ENCODE measurements at regions not wholly inside any gene's neighbourhood (a gene's known extent, or its start where the extent isn't known, plus 50 kb on each side); places are given as distances from the start of the nearest gene placed in this dataset.
A peak's percentile ranks its signal among the peaks of the same experiment; 100 is the strongest.
"Not testable (repeated sequence)": the region's sequence is repeated elsewhere in the genome, so short reads cannot be mapped to it uniquely, and the experiment has no call there.

DNA sequence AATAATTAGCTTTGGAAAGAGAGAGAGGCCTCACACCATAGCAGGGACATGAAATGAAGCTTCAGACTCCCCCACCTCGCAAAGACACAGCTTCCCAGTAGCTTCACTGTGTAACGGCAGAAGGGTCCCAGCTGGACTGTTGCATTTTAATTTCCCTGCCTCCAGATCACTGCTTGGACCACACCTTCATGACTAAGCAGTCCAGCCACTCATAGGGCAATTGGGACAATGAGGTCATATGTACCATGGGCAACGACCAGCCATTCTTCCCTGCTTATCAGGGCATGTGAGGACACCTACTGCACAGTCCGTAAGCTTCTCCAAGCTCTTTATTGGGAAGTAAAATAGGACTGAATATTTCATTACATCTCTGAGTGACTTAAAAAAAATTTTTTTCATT, 183.0 kb downstream of the MREG start:
- no peak for DNase-seq

DNA sequence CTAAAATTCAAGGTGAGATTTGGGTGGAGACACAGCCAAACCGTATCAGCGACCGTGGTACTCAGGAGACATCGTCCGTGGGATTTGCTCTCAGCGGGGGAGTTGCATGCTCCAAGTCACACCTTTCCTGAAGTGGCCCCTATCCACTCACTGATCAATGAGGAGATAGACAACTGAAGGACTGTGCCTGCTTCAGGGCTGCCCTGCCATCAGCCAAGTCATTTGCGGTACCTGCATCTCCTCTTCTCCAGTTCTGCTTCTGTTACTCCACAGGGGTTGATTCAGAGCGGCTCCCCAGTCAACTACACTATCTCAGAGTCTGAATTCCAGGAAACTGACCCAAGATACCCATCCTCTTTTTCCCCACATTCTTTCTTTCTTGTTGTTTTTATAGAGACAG, 184.1 kb downstream of the MREG start:
- DNase-seq, result no peak

DNA sequence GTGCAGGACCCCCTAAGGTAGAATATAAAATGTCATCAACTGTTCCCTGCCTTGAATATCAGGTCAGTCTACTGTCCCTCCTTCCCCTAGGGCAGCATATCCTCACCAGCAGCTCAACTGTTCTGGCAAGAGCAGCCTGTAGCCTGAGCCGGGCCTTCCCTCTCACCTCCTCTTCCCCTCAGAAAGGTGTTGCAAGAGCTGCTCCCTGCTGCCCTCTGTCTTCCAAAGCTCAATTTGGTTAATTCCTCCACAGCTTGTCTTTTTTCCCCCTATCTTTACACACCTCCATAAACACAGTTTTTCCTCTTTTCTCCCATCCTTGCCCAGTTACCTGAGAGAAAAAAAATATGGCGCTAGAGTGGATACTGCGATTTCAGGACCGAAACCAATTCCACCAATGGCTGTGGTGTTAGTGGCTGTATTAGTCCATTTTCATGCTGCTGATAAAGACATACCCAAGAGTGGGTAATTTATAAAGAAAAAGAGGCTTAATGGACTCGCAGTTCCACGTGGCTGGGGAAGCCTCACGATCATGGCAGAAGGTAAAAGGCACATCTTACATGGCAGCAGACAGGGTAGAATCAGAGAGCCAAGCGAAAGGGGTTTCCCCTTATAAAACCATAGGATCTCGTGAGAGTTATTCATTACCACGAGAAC, 184.7 kb downstream of the MREG start:
- DNase-seq, result peak in 4 of 6 experiments; percentile 7 to 56 (median 30)

DNA sequence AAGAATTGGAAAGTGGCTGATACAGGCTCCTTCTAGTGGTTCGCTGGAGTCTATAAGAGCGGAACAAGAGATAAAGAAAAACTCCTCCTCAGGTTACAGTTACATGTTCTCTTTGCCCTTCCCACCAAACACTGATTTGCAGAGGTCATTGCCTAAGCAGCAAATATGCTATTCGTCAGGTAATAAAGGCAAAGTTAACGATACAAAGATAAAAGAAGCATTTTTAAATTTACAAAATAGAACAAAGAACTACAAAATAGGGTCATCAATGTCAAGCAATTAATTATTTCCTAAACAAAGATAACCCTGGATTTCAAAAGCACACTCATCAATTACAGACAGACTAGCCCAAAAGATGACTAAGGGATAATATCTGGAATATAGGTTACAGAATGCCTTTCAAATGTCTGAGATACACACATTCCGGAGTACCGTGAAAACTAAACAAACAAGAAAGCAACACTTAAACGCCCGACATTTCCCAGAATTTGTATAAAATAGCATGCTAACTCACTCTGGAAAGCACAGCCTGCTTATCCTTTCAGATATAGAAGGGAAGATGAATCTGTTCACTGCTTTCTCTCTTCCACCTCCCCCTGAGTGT, 186.4 kb downstream of the MREG start:
- DNase-seq, result no peak

DNA sequence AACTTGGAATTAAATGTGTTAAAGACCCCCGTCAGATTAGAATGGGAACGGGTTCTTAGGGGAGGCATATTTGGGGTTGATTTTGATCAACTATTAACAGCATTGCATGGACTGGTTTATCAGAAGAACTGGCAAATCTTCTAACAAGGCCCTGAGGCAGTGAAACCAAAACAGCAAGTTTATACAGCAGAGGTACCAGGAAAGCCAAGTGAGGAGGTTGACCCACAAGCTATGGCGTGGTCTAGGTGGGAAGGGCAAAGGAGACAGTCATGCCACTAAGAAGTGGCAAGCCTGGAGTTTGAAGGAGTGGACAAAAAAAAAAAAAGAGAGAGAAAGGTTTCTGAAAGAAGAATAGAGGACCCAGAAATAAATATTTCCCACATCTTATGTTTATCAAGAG, 187.0 kb downstream of the MREG start:
- no peak for DNase-seq

DNA sequence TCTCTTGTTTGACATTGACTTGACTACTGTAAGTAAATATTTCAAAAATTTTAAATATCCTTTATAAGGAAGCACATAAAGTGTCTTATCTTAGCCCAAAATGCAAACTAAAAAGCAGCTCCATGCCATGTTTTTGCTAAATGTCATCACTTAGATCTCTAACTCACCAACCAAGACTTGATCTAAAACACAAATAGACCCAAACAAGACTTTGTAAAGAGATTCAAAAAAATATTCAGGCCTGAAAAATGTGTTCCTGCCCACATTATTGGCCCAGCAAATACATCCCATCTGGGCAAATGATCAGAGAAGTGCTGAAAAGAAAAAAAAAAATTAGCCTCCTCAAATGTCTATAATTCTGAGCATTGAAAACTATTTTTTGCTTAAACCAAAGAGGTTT, 187.6 kb downstream of the MREG start:
- DNase-seq, result no peak

DNA sequence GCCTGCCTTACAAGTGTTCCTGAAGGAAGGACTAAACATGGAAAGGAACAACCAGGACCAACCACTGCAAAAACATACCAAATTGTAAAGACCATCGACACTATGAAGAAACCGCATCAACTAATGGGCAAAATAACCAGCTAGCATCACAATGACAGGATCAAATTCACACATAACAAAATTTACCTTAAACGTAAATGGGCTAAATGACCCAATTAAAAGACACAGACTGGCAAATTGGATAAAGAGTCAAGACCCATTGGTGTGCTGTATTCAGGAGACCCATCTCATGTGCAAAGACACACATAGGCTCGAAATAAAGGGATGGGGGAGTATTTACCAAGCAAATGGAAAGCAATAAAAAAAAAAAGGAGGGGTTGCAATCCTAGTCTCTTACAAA, 192.1 kb downstream of the MREG start:
- DNase-seq, result not testable (repeated sequence)

DNA sequence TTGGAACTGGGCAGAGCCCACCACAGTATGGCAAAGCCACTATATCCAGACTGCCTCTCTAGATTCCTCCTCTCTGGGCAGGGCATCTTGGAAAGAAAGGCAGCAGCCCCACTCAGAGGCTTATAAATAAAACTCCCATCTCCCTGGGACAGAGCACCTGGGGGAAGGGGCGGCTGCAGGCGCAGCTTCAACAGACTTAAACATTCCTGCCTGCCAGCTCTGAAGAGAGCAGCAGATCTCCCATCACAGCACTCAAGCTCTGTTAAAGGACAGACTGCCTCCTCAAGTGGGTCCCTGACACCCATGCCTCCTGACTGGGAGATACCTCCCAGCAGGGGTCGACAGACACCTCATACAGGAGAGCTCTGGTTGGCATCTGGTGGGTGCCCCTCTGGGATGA, 193.6 kb downstream of the MREG start:
- DNase-seq, result not testable (repeated sequence)

DNA sequence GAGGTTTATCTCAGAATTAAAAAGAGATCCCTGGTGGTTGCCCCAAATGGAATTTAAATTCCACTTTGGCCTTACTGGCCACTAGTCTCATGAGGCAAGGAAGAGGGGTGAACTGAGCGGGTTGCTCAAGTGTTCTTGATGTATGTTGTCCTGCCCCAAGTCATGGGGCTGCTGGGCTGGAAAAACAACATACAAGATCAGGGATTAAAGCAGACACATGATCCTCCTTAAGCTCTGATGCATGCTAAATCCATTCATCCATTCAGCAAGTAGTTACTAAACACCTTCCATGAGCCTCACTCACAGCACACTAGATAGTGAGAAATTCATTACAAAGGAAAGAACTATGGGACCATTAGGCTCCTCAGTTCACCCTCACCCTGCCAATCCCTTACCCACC, 196.3 kb downstream of the MREG start:
- no peak for DNase-seq

DNA sequence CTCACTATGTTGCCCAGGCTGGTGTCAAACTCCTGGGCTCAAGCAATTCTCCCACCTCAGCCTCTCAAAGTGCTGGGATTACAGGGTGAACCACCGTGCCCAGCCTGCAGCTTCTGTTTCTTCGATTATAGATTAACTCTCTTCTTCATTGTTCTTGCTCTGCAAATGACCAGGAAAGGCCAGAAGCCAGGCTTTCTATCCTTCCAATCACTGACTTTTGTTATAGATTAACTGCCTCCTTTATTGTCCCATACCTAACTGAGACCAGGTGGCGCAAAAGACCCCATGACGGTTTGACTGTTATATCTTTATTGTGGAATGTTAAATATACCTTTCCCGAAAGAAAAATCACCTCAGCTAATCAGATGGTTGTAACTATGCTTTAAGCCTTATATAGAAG, 196.9 kb downstream of the MREG start:
- no peak for DNase-seq

DNA sequence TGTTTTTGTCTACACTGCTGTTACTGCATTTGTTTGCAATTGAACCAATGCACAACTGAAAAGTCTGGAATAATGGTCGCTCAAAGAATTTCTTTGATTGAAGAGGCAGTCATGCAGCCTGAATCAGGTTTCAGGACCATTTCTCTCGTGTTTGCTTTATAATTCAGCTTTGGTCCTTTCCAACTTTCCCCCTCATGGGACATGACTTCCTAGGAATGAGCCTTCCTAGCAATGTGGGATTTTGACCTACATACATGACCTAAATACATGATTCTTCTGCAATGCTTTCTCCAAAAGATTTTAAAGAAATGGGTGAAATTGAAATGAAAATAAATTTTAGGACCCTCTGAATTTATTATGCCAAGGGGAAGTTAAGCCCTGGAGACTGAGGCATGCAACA, 197.4 kb downstream of the MREG start:
- DNase-seq, result no peak

DNA sequence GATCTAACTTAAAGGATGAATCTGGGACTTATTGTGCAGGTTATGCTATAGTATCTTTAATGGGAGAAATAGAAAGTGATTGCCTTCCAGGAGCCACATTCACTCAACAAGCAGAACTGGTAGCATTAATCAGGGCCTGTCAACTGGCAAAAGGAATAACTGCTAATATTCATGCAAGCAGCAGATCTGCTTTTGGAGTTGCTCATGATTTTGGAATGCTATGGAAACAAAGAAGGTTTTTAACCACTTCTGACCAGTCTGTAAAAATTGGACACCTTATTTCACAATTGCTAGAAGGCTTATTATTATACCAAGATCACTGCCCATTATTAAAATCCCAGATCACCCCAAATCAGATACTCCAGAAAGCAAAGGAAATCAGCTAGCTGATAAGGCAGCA, 200.4 kb downstream of the MREG start:
- no peak for DNase-seq

DNA sequence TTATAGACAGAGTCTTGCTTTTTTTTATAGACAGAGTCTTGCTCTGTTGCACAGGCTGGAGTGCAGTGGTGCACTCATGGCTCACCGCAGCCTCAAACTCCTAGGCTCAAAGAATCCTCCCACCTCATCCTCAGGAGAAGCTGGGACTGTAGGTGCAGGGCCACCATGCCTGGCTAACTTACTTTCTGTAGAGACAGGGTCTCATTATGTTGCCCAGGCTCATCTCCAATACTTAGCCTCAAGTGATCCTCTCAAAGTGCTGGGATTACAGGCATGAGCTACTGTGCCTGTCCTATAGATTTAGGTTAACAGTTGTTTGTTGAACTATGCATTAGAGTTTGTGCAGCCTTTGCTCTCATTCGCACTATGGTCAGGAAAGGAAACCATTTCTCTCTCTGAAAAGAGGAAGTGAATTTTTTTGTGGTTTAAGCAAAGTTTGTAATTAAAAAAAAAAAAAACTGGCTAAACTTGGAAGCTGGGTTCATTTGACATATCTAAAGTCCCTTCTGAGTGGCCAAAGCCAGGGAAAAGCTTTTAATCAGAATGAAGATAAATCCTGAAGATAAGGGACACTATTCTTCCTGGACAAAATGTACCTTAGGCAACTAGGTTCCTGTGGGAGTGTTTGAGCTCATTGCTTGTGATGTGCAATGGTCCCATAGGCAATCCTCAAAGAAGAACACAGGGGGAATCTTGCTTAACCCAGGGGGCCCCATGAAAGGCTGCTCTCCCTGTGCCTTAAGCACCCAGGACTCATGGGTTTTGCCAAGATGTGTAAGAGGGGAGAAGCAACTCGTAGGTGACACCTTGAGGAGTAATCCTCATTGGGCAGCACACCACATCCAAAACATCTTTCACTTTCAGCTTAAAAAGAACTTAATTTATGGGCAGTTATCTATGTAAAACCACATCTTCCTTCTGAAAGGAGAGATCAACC, 201.7 kb downstream of the MREG start:
- DNase-seq, result peak in 1 of 6 experiments; percentile 1

DNA sequence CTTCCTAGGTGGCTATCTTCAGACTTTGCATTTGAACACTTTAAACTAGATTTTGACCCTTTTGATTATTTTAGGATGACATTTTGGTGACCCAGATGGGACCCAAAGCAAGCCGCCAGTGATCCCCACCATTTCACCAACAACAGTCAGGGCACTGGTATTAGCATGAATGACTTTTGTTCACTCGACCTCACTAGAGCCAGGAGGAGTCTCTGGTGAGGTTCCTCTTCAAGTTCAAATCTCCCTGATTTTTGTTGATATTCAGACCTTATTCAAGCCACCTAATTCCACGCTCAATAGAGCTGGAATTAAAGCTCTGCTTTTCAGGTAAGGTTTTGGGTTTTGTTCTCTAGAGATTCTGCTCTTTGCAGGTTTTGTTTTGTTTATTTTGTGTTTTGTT, 202.3 kb downstream of the MREG start:
- DNase-seq, result no peak

DNA sequence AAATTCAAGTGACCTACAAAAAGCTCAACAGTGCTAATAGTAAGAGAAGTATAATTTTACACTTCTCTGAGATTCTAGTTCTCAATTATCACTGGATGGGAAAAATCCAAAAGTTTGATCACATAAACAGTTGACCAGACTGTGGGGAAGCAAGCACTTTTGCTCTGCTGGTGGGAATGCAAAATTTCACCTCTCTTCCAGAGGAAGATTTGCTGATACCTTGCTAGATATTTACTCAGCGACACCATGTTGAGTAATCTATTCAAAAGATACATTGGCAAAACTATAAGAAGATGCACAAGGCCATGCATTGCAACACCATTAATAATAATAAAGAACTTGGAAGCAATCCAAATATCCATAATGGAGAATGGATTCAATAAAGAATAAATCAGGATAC, 204.4 kb downstream of the MREG start:
- DNase-seq, result no peak

DNA sequence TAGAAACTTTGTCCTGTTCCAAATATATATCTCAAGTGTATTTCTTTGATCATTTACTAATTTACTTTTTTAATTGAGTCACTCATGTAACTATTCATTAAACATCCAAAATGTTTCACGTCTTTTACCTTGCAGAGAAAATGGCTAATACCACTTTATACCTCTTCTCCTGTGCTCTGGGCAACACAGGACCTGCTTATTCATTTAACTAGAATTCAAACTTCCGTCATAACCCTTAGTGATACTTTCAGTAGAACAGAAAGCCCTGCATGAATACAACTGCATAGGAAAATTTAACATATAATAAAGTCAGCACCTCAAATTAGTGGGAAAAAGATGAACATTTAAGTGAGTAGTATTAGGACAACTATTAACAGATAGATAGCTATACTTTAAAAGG, 205.2 kb downstream of the MREG start:
- DNase-seq, result no peak

DNA sequence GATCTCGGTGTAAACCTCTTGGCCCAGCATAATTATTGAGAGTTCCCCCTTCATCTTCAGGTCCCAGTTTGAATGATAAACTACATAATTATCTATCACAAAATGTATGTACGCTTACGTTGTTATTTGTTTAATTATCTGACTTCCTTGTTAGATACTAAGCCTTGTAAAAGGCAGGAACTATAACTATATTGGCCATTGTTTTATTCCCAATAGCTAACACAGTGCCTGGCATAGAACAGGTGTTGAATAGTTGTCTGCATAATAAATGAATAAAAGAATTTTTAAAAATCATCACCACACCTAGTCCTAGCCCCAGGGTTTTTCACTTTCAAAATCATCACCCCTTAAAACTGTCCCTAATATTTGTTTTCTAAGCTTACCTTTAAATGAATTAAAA, 207.9 kb downstream of the MREG start:
- no peak for DNase-seq

DNA sequence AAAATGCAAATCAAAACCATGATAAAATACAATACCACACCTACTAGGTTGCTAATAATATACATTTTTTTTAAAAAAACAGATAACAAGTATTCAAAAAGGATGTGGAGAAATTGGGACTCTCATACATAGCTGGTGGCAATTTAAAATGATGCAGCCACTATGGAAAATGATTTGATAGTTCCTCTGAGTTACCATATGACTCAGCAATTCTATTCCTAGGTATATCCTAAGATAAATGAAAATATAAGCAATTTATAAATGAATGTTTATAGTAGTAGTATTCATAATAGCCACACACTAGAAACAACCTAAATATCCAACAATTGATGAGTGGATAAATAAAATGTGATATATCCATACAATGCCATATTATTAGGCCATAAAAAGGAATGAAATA, 210.2 kb downstream of the MREG start:
- DNase-seq, result no peak

DNA sequence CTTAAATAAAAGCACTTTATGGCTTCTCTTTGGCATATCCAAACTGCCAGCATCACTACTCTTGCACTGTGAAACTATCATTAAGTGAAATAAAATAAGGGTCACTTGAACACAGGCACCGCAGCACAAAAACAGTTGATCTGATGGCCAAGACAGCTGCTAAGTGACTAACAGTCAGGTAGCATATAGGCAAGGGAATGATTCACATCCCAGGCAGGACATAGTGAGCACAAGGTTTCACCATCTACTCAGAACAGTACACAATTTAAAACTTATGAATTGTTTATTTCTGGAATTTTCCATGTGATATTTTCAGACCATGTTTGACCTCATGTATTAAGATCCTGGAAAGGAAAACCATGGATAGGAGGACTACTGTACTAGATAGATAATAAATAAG, 214.2 kb downstream of the MREG start:
- no peak for DNase-seq

DNA sequence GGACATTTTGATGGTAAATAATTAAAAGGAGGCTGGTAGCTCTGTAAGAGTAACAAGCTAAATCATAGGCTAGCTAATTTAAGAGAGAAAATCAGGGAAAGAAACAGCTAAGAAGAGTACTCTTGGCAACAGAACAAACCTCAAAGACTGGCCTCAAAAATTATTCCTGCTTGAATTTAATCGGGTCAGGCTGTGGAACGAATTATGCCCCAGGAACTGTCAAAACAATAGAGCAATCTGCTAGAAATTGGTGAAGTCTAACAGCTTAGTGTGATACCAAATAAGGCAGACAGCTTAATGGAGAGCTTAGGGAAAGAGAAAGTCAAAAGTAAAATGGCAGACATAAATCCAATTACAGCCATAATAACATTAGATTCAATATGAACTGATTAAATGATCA, 215.7 kb downstream of the MREG start:
- DNase-seq, result no peak

DNA sequence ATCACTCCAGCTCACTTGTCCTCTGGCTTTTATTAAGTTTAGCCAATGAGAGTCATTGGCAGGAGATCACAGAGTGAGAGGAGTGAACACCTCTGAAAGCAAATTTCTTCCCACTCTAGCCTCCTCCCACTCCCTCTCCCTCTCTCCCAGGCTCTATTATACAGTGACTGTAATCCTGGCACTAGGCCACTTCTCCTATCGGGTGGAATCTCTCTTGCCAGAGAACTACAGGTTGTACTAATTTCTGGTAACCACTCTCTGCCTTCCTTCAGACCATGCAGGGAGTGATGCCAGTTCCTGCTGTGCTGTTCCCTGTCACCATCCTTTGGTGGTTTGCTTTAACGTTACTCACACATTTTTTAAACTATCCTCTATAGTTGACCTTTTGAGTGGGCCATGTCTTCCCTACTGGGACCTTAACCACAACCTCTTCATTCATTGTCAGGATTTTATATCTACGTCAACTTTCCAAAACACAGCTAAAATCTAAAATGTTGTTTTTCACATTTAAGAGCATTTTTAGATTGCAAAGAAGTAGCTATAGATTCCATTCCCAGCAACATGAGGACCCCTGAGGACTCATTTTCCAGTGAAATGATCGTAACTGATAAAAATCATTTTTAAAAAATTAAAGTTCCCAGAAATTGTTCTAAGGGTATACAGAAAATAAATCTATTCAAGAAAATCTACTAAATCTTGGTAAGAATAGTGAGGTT, 217.1 kb downstream of the MREG start:
- DNase-seq, result no peak

DNA sequence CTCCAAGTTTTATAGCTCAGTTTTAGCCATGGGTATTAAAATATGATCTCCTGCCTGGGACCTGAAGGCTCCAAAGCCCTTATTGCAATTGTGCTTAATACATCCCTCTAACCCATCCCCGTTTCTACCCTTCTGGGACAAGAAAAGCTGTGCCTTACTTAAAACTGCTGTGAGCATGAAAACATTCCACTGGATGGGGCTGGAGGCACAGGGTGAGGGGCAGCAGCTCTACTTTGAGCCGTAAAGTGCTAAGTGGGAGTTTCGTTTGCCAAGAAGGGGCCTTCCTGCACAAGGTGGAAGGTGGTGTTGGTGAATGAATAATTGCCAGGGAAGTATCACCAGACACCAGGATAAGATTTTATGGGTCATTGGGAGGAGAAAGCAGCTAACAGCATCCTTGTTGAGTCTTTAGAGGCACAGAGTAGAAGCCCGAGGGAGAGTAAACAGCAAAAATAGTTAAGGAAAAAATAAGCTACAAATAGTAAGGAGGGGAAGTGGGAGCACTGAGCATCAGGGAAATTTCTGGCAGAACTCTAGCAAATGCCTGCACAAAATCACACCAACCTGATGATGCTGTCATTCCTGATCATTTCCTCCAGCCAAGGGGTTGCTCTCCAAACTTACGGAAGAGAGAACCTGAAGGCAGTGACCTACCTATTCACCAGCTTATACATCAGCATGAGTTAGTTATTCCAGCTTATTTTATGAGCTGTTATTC, 218.4 kb downstream of the MREG start:
- DNase-seq, result no peak
